Activated naive CD8-positive, alpha-beta T cell treated with anti-CD3 and anti-CD28 coated beads, Interleukin-2, amount 50 U/mL, for 24 hours (primary cell): ENCODE measurements at regions not wholly inside any gene's neighbourhood (a gene's known extent, or its start where the extent isn't known, plus 50 kb on each side); places are given as distances from the start of the nearest gene placed in this dataset.

Source experiments
- ATAC-seq: fragments of 150-1000 bp; cut with Tn5 transposase; one replicate; pipeline ENCODE4 v1.10.0; 2021
- DNase-seq: peaks from one replicate; pipeline ENCODE4 v3.0.0; 2021
- H3K27ac Mint-ChIP-seq: one replicate; pipeline ENCODE4 v1.8.0; 2021; ENCODE audit warnings: mild to moderate bottlenecking, mixed read lengths
- H3K27me3 Mint-ChIP-seq: one replicate; pipeline ENCODE4 v1.8.0; 2021; ENCODE audit warnings: mixed read lengths
- H3K36me3 Mint-ChIP-seq: one replicate; pipeline ENCODE4 v1.8.0; 2021; ENCODE audit warnings: low read depth, mixed read lengths
- H3K4me1 Mint-ChIP-seq: one replicate; pipeline ENCODE4 v1.8.0; 2021; ENCODE audit warnings: mixed read lengths
- H3K4me3 Mint-ChIP-seq: one replicate; pipeline ENCODE4 v1.8.0; 2021; ENCODE audit warnings: mild to moderate bottlenecking, moderate library complexity, mixed read lengths
- H3K9me3 Mint-ChIP-seq: one replicate; pipeline ENCODE4 v1.8.0; 2021; ENCODE audit warnings: mixed read lengths

GRCh38 chr2:47666332-47666731 is 95.5 kb upstream of the KCNK12 start:
- Mint-ChIP-seq H3K27ac (no peak overlapping the region), H3K27me3 (no peaks in the 10 kb centered on the region), H3K4me3 (no peak overlapping the region), H3K4me1 (no peaks in the 10 kb centered on the region), H3K36me3 (no peaks in the 10 kb centered on the region), H3K9me3 (no peaks in the 10 kb centered on the region)
- no peak for ATAC-seq
- DNase-seq = no peak

DNA sequence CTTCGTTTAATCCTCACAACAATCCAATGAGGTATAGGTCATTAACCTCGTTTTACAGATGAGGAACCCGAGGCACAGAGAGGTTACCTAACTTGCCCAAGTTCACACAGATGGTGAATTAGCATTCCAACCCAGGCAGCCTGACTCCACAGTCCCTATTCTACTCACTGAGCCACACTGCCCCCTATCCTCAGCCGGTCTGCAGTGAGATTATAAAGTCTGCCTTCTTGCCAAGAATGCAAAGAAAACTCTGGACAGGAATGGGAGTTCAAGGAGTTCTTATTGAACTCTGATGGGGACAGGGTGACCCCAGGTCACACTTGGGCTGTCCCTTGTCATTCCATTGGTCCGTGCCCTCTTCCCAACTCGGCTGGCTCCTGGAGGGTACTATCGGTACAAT is 94.0 kb upstream of the KCNK12 start:
- Mint-ChIP-seq H3K27ac (no peak overlapping the region), H3K4me1 (no peaks in the 10 kb centered on the region), H3K4me3 (no peak overlapping the region), H3K9me3 (no peaks in the 10 kb centered on the region), H3K27me3 (no peaks in the 10 kb centered on the region), H3K36me3 (no peaks in the 10 kb centered on the region)
- DNase-seq = no peak
- no peak for ATAC-seq

GRCh38 chr2:47662552-47662951 is 91.8 kb upstream of the KCNK12 start:
- Mint-ChIP-seq H3K9me3 (no peaks in the 10 kb centered on the region), H3K4me3 (no peak overlapping the region), H3K27me3 (no peaks in the 10 kb centered on the region), H3K27ac (no peak overlapping the region), H3K36me3 (no peaks in the 10 kb centered on the region), H3K4me1 (no peaks in the 10 kb centered on the region)
- DNase-seq (no peak), ATAC-seq (no peak)

- DNase-seq (no peak), ATAC-seq (no peak)
- H3K9me3 Mint-ChIP-seq = no peaks in the 10 kb centered on the region
- no peaks in the 10 kb centered on the region for H3K36me3 Mint-ChIP-seq
- H3K27ac Mint-ChIP-seq = no peak overlapping the region
- no peaks in the 10 kb centered on the region for H3K27me3 Mint-ChIP-seq
- no peaks in the 10 kb centered on the region for H3K4me1 Mint-ChIP-seq
- no peak overlapping the region for H3K4me3 Mint-ChIP-seq
Measured at GRCh38 chr2:47661310-47661709, 90.5 kb upstream of the KCNK12 start.

DNA sequence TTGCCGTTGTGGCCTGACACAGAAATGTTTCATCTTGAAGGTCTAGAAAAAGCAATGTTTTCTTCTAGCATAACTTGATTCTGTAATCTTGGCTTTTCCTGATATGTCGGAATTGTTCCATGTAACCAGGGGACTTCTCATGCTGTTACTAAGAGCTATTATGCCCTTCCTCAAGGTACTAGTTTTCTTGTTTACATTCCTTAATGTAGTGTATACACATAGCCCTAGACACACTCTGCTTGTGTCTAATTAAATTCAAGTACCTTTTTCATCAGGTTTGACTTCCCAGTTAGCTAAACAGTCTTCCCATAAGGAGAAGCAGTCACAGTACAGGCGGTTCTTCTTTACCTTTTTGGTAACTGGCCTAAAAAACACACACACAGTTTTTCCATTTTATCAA is 89.4 kb upstream of the KCNK12 start:
- no peak overlapping the region for H3K27ac Mint-ChIP-seq
- peaks cover 4% of the 10 kb centered on the region for H3K4me1 Mint-ChIP-seq
- H3K27me3 Mint-ChIP-seq = no peaks in the 10 kb centered on the region
- DNase-seq = no peak
- H3K4me3 Mint-ChIP-seq = no peak overlapping the region
- H3K36me3 Mint-ChIP-seq = no peaks in the 10 kb centered on the region
- no peak for ATAC-seq
- no peaks in the 10 kb centered on the region for H3K9me3 Mint-ChIP-seq

DNA sequence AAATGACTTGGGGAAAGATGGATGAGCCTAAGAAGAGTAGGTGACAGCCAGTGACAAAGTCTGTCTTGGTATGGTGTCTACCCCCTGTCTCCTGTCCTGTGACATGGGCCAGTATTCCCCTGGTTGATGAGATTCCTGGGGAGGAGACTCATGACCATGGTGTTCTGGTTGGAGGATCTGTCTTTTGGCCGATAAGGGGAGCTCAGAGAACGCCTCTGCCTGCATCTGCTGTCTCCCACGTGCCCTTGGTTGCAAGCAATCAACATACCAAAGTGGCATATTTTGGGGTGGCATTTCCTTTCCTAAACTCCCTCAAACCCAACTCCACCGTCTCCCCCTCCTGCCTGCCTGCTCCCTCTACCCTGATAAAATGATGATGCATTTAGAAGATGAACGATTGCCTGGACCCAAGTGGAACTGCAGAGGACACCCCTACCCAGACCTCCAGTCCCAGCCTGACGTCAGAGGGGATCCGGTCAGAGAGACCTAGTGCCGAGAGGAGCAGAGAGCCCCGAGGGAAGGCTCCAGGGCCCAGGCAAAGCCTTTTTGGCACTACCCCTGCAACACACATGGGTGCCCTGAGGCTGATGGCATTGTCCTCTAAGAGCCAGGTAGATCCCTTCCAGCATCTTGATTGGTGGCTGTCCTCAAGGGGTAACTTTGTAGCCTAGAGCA is 88.0 kb upstream of the KCNK12 start:
- Mint-ChIP-seq H3K4me3 (no peak overlapping the region), H3K27ac (no peak overlapping the region), H3K27me3 (no peaks in the 10 kb centered on the region), H3K4me1 (peaks cover 4% of the 10 kb centered on the region), H3K36me3 (no peaks in the 10 kb centered on the region), H3K9me3 (no peaks in the 10 kb centered on the region)
- no peak for DNase-seq
- no peak for ATAC-seq

DNA sequence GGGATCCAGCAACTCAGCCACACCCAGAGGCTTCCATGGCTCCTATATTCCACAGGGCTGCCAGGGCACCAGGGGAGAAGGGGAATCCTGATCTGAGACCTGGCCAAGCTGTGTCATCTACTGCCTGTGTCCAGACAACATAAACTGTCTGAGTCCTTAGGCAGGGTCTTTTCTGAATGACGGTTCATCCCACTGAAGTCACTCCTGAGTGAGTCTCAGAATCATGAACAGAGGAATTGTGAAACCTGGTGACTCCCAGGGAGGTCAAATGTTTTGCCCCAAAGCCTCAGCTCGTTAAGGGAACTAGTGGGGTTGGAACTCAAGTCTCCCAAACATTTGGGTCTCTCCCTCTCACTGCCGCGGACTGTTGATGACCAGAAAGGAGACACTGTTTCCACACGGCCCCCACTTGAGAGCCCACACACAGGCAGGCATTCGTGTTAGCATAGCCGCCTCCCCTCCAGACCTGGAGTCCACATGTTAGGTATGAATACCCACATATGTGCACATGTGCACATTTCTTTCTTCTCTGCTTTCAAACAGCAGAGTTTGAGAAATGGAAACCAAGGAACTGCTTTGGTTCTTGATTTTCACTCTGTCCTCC is 87.2 kb upstream of the KCNK12 start:
- Mint-ChIP-seq H3K9me3 (no peaks in the 10 kb centered on the region), H3K27ac (no peak overlapping the region), H3K4me1 (peaks cover 4% of the 10 kb centered on the region), H3K4me3 (no peak overlapping the region), H3K36me3 (no peaks in the 10 kb centered on the region), H3K27me3 (no peaks in the 10 kb centered on the region)
- no peak for ATAC-seq
- no peak for DNase-seq

DNA sequence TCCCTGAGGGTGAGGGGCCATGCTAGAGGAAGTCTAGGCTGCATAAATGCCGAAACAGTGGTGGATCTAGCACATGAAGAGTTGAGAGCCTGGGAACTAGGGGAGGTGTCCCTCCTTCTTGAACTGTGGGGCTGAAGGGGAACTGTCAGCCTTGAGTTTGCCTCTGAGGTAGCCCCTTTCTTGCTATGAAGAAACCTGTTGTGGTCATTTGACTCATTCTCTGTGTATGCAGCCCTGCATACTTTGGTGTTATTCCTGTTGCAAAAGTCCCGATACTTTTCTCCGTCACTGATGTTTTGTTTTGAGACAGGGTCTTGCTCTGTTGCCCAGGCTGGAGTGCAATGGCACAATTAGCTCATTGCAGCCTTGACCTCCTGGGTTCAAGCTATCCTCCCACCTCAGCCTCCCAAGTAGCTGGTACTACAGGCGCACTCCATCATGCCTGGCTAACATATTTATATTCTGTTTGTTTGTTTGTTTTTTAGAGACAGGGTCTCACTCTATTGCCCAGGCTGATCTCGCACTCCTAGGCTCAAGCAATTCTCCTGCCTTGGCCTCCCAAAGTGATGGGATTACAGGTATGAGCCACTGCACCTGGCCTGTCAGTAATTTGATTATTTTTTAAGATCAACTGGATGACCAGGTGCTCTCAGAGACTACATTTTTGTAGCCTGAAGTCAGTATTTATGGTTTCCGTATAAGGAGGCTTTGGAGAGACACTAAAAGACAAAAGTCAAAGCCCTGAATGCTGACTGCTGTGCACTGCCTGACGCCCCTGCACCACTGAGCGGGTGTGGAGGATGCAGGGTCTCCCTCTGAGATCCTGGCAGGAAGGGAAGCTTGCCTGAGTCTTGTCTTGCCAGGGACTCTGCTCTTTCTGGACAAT is 86.2 kb upstream of the KCNK12 start:
- Mint-ChIP-seq H3K4me3 (no peak overlapping the region), H3K36me3 (no peaks in the 10 kb centered on the region), H3K4me1 (peaks cover 4% of the 10 kb centered on the region), H3K9me3 (no peaks in the 10 kb centered on the region), H3K27ac (no peak overlapping the region), H3K27me3 (no peaks in the 10 kb centered on the region)
- ATAC-seq (no peak), DNase-seq (no peak)

DNA sequence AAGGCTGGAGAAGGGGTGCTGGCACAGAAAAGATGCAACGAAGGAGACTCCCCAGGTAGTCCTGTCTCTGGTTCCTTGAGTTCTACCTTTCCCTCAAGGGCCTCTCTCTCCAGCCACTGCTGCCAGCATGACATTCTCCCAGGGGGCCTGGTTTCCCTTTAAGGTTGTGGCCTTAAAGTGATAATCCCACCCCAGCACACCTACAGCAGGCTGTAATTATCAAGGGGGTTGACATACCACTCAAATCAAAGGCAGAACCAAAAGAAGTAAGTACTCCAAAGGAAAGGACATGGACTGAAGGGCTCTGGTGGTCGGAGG is 84.7 kb upstream of the KCNK12 start:
- DNase-seq (no peak), ATAC-seq (no peak)
- Mint-ChIP-seq H3K9me3 (no peaks in the 10 kb centered on the region), H3K4me3 (no peak overlapping the region), H3K36me3 (no peaks in the 10 kb centered on the region), H3K4me1 (peaks cover 4% of the 10 kb centered on the region), H3K27ac (no peak overlapping the region), H3K27me3 (no peaks in the 10 kb centered on the region)

- H3K4me3 Mint-ChIP-seq = no peak overlapping the region
- H3K9me3 Mint-ChIP-seq = no peaks in the 10 kb centered on the region
- H3K27me3 Mint-ChIP-seq = no peaks in the 10 kb centered on the region
- H3K27ac Mint-ChIP-seq = no peak overlapping the region
- H3K36me3 Mint-ChIP-seq = no peaks in the 10 kb centered on the region
- ATAC-seq = no peak
- peaks cover 4% of the 10 kb centered on the region for H3K4me1 Mint-ChIP-seq
- DNase-seq = no peak
Measured at GRCh38 chr2:47654790-47655562, 84.2 kb upstream of the KCNK12 start.

- DNase-seq (no peak), ATAC-seq (no peak)
- no peaks in the 10 kb centered on the region for H3K27me3 Mint-ChIP-seq
- H3K4me1 Mint-ChIP-seq = peaks cover 4% of the 10 kb centered on the region
- no peak overlapping the region for H3K4me3 Mint-ChIP-seq
- no peaks in the 10 kb centered on the region for H3K9me3 Mint-ChIP-seq
- H3K27ac Mint-ChIP-seq = no peak overlapping the region
- H3K36me3 Mint-ChIP-seq = no peaks in the 10 kb centered on the region
Measured at GRCh38 chr2:47653902-47654789, 83.4 kb upstream of the KCNK12 start.

DNA sequence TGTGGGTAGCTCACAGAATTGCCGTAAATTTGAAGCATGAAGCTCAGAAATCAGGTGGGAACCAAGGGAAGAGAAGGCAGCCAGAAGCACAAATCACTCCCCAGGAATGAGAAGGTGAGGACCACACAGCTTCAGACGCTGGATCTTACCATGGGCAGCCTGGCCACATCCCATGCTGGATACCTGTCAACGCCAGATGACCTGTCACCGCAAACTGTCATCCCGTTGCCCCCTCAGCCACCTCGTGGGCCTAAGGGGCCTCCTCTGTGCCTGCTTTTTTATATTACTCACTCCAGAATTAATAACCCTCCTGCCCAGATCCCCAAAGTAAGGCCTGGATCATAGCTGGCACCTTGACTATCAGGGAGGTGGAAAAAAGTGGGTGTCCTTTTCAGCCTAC is 82.3 kb upstream of the KCNK12 start:
- Mint-ChIP-seq H3K27me3 (no peaks in the 10 kb centered on the region), H3K9me3 (no peaks in the 10 kb centered on the region), H3K4me1 (peaks cover 4% of the 10 kb centered on the region), H3K4me3 (no peak overlapping the region), H3K36me3 (no peaks in the 10 kb centered on the region), H3K27ac (no peak overlapping the region)
- ATAC-seq = no peak
- DNase-seq = no peak

DNA sequence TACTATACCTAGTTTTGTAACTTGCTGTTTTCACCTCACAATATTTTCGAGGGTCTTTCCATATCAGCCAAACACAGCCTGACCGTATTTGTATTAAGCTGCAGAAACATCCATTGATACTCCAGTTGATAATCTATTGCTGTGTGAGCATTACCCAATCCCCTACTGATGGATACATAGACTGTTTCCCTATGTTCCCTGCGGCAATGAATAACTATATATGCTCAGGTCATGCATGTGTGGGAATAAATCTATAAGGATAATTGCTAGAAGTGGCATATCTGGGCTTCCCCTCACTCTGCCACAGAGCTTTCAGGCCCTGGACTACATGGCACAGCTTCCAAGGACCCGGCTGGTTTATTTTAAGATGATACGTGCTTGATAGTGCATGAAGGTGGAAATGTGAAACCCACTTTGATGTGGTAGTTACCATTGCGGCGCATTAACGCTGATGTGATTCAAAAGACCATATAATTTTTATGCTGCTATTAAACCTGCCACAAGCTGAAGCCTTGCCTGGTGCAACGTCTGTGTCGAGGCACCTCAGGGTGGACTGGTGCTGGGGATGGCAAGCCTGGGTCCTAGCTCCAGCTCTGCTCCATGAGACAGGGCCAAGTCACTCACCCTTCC is 81.4 kb upstream of the KCNK12 start:
- ATAC-seq = no peak
- no peak overlapping the region for H3K4me3 Mint-ChIP-seq
- no peaks in the 10 kb centered on the region for H3K36me3 Mint-ChIP-seq
- no peaks in the 10 kb centered on the region for H3K27me3 Mint-ChIP-seq
- H3K27ac Mint-ChIP-seq = no peak overlapping the region
- peaks cover 4% of the 10 kb centered on the region for H3K4me1 Mint-ChIP-seq
- DNase-seq = no peak
- no peaks in the 10 kb centered on the region for H3K9me3 Mint-ChIP-seq

- Mint-ChIP-seq H3K9me3 (no peaks in the 10 kb centered on the region), H3K4me3 (no peak overlapping the region), H3K4me1 (peaks cover 4% of the 10 kb centered on the region), H3K27ac (no peak overlapping the region), H3K36me3 (no peaks in the 10 kb centered on the region), H3K27me3 (no peaks in the 10 kb centered on the region)
- no peak for ATAC-seq
- no peak for DNase-seq
Measured at GRCh38 chr2:47651296-47651695, 80.5 kb upstream of the KCNK12 start.
